Activated CD4-positive, CD25-positive, alpha-beta regulatory T cell treated with anti-CD3 and anti-CD28 coated beads, Interleukin-2, amount 50 U/mL, for 24 hours (primary cell): ENCODE measurements at regions not wholly inside any gene's neighbourhood (a gene's known extent, or its start where the extent isn't known, plus 50 kb on each side); places are given as distances from the start of the nearest gene placed in this dataset.
"Not testable (repeated sequence)": the region's sequence is repeated elsewhere in the genome, so short reads cannot be mapped to it uniquely, and the experiment has no call there.

Source experiments
- ATAC-seq, 2 donors: fragments of 150-1000 bp; cut with Tn5 transposase; one replicate each; pipeline ENCODE4 v1.10.0; 2021; ENCODE audit warnings: mild to moderate bottlenecking in 1 of 2, moderate library complexity in 1 of 2

DNA sequence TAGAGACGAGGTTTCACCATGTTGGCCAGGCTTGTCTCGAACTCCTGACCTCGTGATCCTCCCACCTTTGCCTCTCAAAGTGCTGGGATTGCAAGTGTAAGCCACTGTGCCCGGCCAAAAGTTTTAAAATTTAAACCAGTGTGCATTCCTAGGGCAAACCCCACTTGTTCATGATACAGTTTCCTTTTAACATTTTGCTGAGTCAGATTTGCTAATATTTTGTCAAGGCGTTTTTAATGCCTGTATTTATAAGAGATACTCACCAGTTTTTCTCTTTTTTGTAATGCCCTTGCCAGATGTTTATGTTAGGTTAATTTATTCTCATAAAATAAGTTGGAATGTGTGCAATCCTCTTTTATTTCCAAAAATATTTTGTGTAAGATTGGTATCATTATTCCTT is 927.4 kb downstream of the DNAJB9 start:
- ATAC-seq: no peak

DNA sequence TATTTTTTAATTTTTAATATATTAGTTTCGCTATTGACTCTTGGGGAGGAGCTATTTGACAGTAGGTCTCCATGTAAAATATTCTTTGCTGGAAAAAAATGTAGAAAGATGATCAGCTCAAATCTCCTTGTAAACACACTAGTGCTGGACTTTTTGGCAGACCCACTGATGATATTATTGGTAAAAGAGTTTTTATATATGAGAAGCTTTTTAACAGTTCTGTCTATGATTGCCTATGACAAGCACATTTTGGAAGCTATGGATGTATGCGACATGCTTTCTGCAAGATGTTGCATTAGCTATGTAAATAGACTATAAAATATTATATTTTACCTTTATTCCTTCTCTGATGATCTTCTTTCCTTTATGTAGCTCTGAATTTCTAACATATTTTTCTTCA is 928.5 kb downstream of the DNAJB9 start:
- no peak for ATAC-seq

DNA sequence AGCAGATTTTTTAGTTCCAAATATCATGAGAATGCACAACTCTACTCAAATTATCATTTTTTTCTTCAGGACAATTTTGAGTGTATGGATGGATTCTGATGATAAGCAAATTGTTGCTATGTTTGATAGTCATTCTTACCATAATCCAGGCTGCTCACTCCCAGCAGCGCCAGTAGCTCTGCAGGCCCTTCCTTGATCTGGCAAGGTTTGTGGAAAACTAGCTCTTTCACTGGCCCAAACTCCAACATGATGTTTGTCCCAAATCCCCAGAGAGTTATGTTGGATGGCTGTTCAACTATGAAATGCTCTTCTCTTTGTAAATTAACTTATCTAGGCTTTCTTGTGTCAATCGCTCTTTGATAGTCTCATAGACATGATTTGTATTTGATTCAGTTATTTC is 933.7 kb downstream of the DNAJB9 start:
- no peak for ATAC-seq

- no peak for ATAC-seq
Measured at GRCh38 chr7:109522585-109522984, 952.9 kb downstream of the DNAJB9 start.

DNA sequence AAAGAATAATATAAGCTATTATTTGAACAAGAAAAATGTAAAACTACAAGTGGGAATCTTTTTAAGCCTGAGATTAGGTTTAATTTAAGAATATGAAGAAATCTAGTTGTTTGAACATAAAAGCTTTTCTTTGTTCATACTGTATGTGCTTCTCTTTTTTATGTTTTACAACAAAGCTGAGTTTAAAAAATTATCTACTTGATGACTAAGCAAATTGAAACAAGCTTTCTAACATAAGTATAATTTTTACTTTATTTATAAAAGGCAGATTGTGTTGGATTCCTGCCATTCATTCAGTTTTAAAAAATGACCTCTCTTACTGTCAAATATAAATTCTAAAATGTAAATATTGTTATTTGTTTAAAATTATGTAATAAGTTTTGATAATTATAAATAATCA is 958.2 kb downstream of the DNAJB9 start:
- no peak for ATAC-seq

DNA sequence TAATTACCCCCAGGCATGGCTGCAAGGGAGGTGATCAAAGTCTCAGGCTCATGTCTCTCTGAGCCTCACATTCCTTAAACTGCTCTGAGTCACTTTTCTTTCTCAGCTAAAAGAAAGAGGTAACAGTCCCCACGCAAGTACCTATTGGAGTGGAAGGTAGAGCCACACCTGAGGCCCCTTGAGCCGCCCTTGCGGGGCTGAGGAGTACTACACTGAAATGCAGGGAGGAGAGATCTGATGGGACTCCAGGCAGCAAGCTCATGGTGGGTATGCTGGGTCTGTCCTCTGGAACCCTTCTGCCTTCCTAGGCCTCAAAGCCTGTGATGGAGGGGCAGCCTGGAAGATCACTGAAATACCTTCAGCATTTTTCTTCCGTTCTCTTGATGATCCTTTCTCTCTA is 960.0 kb downstream of the DNAJB9 start:
- no peak for ATAC-seq

GRCh38 chr7:109532262-109532992 is 962.8 kb downstream of the DNAJB9 start:
- no peak for ATAC-seq

GRCh38 chr7:109545686-109546085 is 976.0 kb downstream of the DNAJB9 start:
- no peak for ATAC-seq

DNA sequence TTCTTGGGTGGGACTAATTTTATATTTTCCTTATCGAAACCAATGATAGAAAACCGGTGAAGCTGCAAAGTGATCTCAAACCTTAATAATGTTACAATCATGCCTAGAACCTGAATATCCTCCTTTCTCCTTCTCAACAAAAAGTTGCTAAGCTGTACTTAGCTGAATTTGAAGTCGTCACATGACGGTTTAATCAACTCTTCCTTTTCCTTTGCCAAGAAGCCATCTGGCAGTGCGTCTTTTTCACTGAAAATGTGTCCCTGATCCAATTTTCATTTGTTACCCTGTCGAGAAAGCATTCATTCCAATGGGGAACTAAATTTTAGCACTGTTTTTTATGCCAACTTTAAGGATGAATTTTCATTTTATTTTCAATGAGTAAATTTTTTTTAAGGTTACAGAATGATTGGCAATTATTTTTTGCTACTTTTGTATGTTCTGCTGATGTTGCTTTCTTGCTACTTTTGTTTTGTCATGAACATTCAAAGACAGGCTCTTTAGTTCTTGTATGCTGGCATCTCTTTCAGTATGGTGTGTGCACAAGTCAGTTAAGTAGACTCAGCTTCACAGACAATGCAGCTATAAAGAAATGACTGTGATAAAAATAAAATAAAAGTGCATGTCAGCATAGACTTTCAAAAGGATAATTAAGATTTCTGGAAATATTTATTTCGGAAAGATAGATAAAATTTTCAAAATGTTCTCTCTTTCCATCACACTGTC is 980.0 kb downstream of the DNAJB9 start:
- no peak for ATAC-seq

DNA sequence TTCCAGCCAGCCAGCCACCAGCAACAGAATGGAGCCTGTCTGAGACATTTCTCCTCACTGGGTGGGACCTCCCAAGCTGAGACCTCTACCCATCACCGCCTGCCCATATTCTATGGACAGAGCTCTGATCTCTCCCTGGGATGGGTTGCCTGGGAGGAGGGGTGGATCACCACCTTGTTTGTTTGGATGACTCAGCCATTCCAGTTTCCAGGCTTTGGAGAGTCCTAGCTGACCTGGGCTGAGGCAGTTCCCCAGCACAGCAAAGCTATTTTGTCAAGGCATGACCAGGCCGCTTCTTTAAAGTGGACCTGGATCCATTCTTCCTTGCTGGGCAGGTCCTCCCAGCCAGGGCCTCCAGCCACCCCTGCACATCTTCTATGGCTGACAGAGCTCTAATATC is 982.3 kb downstream of the DNAJB9 start:
- no peak for ATAC-seq

- no peak for ATAC-seq
Measured at GRCh38 chr7:109577265-109577664, 1007.6 kb downstream of the DNAJB9 start.

DNA sequence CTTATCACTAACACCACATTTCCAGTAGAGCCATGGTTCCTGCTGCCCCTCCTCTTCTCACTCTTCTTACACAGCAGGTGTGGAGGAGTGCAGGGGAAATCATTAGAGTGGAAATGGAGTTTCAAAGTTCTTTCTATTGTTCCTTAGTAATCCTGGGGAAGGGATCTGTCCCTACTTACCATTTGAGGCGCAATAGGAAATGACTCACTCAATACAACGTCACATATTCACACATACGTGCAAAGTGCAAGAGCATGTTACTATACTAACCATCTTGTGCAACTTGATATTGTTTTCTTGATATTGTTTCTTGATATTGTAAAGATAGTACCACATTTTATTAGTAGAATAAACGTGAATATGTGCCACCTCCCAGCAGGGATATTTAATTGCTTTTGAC is 1010.2 kb downstream of the DNAJB9 start:
- no peak for ATAC-seq

GRCh38 chr7:109582211-109582610 is 1012.5 kb downstream of the DNAJB9 start:
- no peak for ATAC-seq

DNA sequence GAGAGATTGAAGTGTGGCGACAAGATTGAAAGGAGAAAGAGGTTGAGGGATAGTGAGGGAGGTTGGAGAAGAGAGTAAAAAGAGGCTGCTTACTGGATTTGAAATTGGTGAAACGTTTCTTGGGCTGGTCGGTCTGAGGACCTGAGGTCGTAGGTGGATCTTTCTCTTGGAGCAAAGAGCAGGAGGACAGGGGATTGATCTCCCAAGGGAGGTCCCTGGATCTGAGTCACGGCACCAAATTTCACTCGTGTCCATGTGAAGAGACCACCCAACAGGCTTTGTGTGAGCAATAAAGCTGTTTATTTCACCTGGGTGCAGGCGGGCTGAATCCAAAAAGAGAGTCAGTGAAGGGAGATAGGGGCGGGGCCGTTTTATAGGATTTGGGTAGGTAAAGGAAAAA is 1027.3 kb downstream of the DNAJB9 start:
- ATAC-seq: not testable (repeated sequence)

- no peak for ATAC-seq
Measured at GRCh38 chr7:109611656-109612055, 1042.0 kb downstream of the DNAJB9 start.

GRCh38 chr7:109616551-109617069 is 1046.9 kb downstream of the DNAJB9 start:
- ATAC-seq: no peak

DNA sequence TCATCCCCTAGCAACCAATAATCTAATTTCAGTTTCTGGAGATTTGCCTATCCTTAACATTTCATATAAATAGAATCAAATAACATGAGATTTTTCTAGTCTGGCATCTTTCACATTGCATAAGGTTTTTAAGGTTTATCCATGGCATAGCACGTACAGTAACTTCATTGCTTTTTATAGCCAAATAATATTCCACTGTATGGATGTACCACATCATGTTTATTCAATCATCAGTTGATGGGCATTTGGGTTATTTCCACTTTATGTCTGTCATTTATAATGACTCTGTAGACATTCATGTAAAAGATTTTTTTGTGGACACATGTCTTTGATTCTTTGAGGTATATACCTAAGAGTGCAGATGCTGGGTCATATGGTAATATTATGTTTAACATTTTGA is 1052.6 kb downstream of the DNAJB9 start:
- no peak for ATAC-seq

DNA sequence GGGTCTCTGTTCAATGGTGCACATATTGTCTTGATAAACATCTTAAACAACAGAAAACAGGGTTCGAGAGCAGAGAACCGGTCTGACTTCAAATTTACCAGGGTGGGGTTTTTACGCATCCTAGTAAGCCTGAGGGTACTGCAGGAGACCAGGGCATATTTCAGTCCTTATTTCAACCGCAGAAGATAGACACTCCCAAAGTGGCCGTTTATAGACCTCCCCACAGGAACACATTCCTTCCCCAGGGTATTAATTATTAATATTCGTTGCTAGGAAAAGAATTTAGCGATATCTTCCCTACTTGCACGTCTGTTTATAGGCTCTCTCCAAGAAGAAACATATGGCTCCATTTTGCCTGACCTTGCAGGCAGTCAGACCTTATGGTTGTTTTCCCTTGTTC is 1063.2 kb downstream of the DNAJB9 start:
- ATAC-seq: not testable (repeated sequence)

GRCh38 chr7:109635374-109635773 is 1065.7 kb downstream of the DNAJB9 start:
- no peak for ATAC-seq

- no peak for ATAC-seq
Measured at GRCh38 chr7:109637428-109637990, 1067.8 kb downstream of the DNAJB9 start.

- no peak for ATAC-seq
Measured at GRCh38 chr7:109638321-109638720, 1068.6 kb downstream of the DNAJB9 start.

DNA sequence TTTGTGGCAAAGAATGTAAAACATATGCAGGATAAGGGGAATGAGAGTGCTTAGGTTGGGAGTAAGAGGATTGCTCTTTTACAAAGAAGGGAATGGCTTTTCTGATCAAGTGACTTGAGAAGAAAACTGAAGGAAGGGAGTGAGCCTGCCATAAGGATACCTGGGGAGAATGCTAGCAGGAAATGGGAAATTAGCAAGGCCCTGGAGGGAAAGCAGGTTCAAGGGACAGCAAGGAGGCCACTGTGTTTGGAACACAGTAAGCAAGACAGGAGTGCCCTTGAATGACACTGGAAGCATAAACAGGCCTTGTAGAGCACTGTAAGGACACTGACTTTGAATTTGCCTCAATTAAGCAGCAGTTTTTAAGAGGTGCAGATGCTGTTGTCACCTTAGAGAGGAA is 1069.9 kb downstream of the DNAJB9 start:
- no peak for ATAC-seq

DNA sequence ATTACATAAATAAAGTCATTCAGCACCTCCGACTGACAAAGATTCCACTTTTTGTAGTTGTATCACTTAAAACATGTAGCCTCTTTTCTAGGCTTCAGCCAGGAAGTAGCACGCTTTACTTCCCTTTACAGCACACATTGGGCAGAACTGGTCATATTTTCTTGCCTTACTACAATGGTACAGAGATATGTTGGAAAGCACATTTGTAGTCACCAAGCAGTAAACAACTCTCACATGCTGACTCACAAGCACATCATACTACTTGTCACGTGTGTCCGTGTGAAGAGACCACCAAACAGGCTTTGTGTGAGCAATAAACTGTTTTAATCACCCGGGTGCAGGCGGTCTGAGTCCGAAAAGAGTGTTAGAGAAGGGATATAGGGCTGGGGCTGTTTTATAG is 1071.8 kb downstream of the DNAJB9 start:
- no peak for ATAC-seq

DNA sequence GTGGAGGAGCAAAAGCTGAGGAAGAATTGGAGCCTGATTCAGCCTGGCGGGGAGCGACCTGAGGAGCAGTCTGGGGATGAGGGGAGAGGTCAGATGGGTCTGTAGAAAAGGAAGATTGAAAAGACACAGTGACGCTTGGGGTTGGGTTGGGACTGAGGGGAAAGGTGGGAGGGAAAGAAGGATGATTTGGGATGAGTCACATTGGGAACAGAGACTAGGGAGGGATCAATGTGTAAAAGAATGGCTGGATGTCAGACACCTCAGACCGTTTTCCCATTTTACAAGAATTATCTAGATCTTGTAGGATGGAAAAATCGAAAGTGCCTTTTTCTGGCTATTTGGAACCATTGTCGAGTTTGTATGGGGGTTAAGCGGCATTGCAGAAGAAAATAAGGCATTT is 1076.5 kb downstream of the DNAJB9 start:
- ATAC-seq: no peak
